WTC11 (cell line): ENCODE measurements at regions not wholly inside any gene's neighbourhood (a gene's known extent, or its start where the extent isn't known, plus 50 kb on each side); places are given as distances from the start of the nearest gene placed in this dataset.

Experiments
- JUN ChIP-seq: sonication (generic); formaldehyde crosslinking; IDR thresholded peaks from 2 replicates; pipeline ENCODE4 v1.8.0; 2023; ENCODE audit warnings: mild to moderate bottlenecking, missing genetic modification reagents
- ZNF281 ChIP-seq: sonication (generic); formaldehyde crosslinking; IDR thresholded peaks from 2 replicates; pipeline ENCODE4 v1.8.0; 2023; ENCODE audit warnings: mild to moderate bottlenecking, missing genetic modification reagents

- TF ChIP-seq ZNF281 (CRISPR knock-in tag) (no peak), JUN (CRISPR knock-in tag) (no peak)
Observed at GRCh38 chr11:29027436-29027835, 919.2 kb downstream of the METTL15 start.
